Parathyroid adenoma (tissue), 2 donors: ENCODE measurements at regions not wholly inside any gene's neighbourhood (a gene's known extent, or its start where the extent isn't known, plus 50 kb on each side); places are given as distances from the start of the nearest gene placed in this dataset.

Experiments used
- H2AFZ ChIP-seq: fragments of 300-600 bp; sonication (generic); one replicate; pipeline ENCODE4 v1.7.0; 2017; ENCODE audit warnings: antibody characterized with exemption, mild to moderate bottlenecking
- H3K27ac ChIP-seq: fragments of 300-600 bp; sonication (generic); one replicate; pipeline ENCODE4 v1.7.0; 2017
- H3K27me3 ChIP-seq: fragments of 300-600 bp; sonication (generic); one replicate; pipeline ENCODE4 v1.7.0; 2017; ENCODE audit warnings: low read length; ENCODE audit not compliant: control insufficient read depth, insufficient read depth
- H3K36me3 ChIP-seq: fragments of 300-600 bp; sonication (generic); one replicate; pipeline ENCODE4 v1.7.0; 2017; ENCODE audit warnings: low read length; ENCODE audit not compliant: control insufficient read depth, insufficient read depth
- H3K4me1 ChIP-seq: fragments of 300-600 bp; sonication (generic); one replicate; pipeline ENCODE4 v1.7.0; 2017; ENCODE audit warnings: control low read depth
- H3K4me2 ChIP-seq: fragments of 300-600 bp; sonication (generic); one replicate; pipeline ENCODE4 v1.7.0; 2017; ENCODE audit warnings: low read length
- H3K4me3 ChIP-seq: fragments of 300-600 bp; sonication (generic); one replicate; pipeline ENCODE4 v1.7.0; 2017; ENCODE audit warnings: low read depth, low read length
- H3K79me2 ChIP-seq: fragments of 300-600 bp; sonication (generic); one replicate; pipeline ENCODE4 v1.7.0; 2017; ENCODE audit warnings: control low read depth
- H3K9ac ChIP-seq: fragments of 300-600 bp; sonication (generic); one replicate; pipeline ENCODE4 v1.7.0; 2017; ENCODE audit warnings: mild to moderate bottlenecking
- H3K9me3 ChIP-seq: fragments of 300-600 bp; sonication (generic); one replicate; pipeline ENCODE4 v1.7.0; 2017; ENCODE audit warnings: low read length; ENCODE audit not compliant: control insufficient read depth
- CTCF ChIP-seq: fragments of 300-600 bp; sonication (generic); IDR thresholded peaks from one replicate; pipeline ENCODE4 v1.7.0; 2017; ENCODE audit warnings: antibody characterized with exemption, mild to moderate bottlenecking
- donor health status: primary hyperparathyroidism.

- H3K36me3 ChIP-seq = no peaks in the 10 kb centered on the region
- no peak overlapping the region for H3K27ac ChIP-seq
- H2AFZ ChIP-seq = no peak overlapping the region
- H3K27me3 ChIP-seq = no peaks in the 10 kb centered on the region
- no peaks in the 10 kb centered on the region for H3K4me1 ChIP-seq
- no peaks in the 10 kb centered on the region for H3K9me3 ChIP-seq
- no peaks in the 10 kb centered on the region for H3K79me2 ChIP-seq
- H3K9ac ChIP-seq = no peak overlapping the region
- no peak overlapping the region for H3K4me3 ChIP-seq
- no peak for TF ChIP-seq CTCF
- no peak overlapping the region for H3K4me2 ChIP-seq
Measured at GRCh38 chr2:120463996-120464395, 118.1 kb downstream of the INHBB start.

GRCh38 chr2:120464448-120464931, 118.6 kb downstream of the INHBB start:
- no peak overlapping the region for H2AFZ ChIP-seq
- no peaks in the 10 kb centered on the region for H3K79me2 ChIP-seq
- no peaks in the 10 kb centered on the region for H3K4me1 ChIP-seq
- no peaks in the 10 kb centered on the region for H3K36me3 ChIP-seq
- no peak overlapping the region for H3K4me2 ChIP-seq
- H3K4me3 ChIP-seq = no peak overlapping the region
- no peaks in the 10 kb centered on the region for H3K9me3 ChIP-seq
- H3K27ac ChIP-seq = no peak overlapping the region
- TF ChIP-seq CTCF = no peak
- H3K27me3 ChIP-seq = no peaks in the 10 kb centered on the region
- H3K9ac ChIP-seq = no peak overlapping the region

GRCh38 chr2:120465012-120465700, 119.2 kb downstream of the INHBB start:
- no peak for TF ChIP-seq CTCF
- no peaks in the 10 kb centered on the region for H3K36me3 ChIP-seq
- no peak overlapping the region for H2AFZ ChIP-seq
- H3K79me2 ChIP-seq = no peaks in the 10 kb centered on the region
- no peaks in the 10 kb centered on the region for H3K4me1 ChIP-seq
- H3K27ac ChIP-seq = no peak overlapping the region
- no peak overlapping the region for H3K4me3 ChIP-seq
- H3K27me3 ChIP-seq = no peaks in the 10 kb centered on the region
- H3K4me2 ChIP-seq = no peak overlapping the region
- no peak overlapping the region for H3K9ac ChIP-seq
- no peaks in the 10 kb centered on the region for H3K9me3 ChIP-seq

- no peaks in the 10 kb centered on the region for H3K36me3 ChIP-seq
- H3K4me2 ChIP-seq = no peak overlapping the region
- no peak overlapping the region for H3K4me3 ChIP-seq
- H3K9me3 ChIP-seq = no peaks in the 10 kb centered on the region
- no peak overlapping the region for H3K9ac ChIP-seq
- H2AFZ ChIP-seq = no peak overlapping the region
- no peaks in the 10 kb centered on the region for H3K4me1 ChIP-seq
- no peaks in the 10 kb centered on the region for H3K27me3 ChIP-seq
- H3K79me2 ChIP-seq = no peaks in the 10 kb centered on the region
- no peak for TF ChIP-seq CTCF
- no peak overlapping the region for H3K27ac ChIP-seq
Measured at GRCh38 chr2:120465701-120465988, 119.7 kb downstream of the INHBB start.
